GM18868 (cell line): ENCODE measurements at regions not wholly inside any gene's neighbourhood (a gene's known extent, or its start where the extent isn't known, plus 50 kb on each side); places are given as distances from the start of the nearest gene placed in this dataset.
"Not testable (repeated sequence)": the region's sequence is repeated elsewhere in the genome, so short reads cannot be mapped to it uniquely, and the experiment has no call there.

ENCODE experiments used
- ATAC-seq: cut with Tn5 transposase; IDR thresholded peaks from one replicate; pipeline ENCODE4 v1.9.1; 2021; ENCODE audit warnings: mild to moderate bottlenecking, moderate library complexity; ENCODE audit not compliant: unreplicated experiment

DNA sequence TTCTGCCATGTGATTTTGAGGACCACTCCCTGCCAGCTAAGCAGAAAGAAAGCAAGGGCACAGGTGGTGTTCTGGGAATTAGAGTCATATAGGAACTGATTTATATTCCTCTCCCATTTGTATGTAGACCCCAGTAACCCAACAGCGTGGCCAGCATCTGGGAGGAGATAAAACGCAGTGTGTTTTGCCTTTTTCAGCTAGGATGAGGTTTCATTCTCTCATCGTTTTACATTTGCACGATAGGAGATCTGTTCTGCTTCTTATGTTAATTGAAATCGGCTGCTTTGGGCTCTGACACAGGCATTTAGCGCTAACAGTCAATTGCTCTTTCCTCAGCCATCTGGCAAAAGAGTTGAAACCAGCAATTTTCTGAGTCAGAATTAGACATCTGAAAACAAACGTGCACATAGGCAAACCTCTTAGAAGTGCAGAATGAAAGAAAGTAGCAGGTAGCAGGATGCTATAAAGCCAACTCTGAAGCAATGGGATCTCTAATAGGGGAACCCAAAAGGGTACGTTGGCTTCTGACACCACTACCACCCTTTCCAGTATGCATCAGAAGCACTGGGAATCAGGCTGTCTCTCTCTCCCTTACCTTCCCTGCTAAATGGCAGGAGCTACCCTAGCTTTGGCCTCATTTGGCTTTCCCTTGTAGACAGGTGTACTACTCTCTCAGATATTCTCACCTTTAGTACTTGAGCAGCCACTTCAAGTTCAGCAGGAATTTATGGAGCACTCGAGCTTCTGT is 219.1 kb downstream of the PHLDA1 start:
- no peak for ATAC-seq

DNA sequence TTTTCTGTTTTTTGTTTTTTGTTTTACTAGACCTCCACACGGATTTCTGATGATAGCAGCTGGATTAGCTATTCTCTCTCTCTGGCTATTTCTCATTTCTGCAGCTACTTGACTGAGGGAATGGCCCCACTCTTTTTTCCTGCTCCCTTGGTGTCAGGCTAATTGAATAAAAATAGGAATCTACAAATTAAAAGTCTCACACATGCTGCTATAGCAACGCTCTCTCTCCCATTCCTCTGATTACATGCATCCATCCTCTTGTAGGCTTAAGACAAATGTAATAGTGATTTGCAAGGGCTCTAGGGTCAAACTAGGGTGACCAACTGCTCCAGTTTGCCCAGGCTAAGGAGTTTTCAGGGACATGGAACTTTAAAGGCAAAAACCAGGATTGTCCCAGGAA is 221.8 kb downstream of the PHLDA1 start:
- ATAC-seq: no peak

DNA sequence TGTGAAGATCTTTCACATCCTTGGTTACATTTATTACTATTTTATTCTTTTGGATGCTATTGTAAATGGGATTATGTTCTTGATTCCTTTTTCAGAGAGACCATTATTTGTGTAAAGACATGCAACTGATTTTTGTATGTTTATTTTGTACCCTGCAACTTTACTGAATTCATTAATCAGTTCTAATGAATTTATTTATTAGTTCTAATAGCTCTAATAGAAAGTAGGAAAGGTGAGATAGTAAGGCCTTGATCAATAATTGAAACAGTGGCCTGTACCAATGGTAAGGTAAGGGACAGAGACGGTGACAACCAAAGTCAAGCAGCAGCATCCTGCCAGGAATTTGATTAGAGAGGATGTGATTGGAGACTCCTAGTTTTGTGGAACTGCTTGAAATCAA is 224.1 kb downstream of the PHLDA1 start:
- ATAC-seq: no peak

DNA sequence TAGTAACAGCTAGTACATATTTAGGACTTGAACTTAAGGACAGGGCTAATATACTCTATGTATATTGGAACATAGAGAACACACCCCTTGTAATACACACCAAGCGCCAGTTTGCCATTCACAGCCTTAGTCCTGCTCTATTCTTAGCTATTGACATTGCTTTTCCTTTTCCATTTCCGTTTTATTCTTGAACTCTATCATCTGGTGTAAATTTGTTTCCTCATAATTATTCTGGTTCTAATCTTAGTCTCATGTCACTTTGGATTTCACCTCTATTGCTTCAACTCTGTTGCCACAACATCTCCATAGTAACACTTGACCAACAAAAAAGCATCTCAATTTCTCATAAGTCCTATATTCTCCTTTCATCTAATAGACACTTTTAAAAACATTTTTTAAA is 225.7 kb downstream of the PHLDA1 start:
- no peak for ATAC-seq

DNA sequence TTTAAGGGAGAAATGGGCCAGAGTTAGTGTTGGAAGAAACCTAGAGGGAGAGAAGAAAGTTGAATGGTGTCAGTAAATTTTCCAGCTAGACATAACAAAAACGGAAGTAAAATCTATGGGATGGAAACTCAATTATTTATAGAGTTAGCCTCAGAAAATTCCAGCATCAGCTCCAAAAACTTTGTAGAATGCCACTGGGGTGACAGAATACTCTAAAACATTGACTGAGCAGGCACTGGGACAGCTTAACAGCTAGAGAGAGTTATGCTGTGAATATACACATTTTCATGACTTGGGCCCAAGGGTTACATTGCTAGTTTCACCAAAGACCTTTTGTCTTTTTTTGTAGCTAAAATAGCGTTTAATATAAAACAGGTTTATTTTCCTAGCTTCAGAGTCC is 226.3 kb downstream of the PHLDA1 start:
- ATAC-seq: no peak

DNA sequence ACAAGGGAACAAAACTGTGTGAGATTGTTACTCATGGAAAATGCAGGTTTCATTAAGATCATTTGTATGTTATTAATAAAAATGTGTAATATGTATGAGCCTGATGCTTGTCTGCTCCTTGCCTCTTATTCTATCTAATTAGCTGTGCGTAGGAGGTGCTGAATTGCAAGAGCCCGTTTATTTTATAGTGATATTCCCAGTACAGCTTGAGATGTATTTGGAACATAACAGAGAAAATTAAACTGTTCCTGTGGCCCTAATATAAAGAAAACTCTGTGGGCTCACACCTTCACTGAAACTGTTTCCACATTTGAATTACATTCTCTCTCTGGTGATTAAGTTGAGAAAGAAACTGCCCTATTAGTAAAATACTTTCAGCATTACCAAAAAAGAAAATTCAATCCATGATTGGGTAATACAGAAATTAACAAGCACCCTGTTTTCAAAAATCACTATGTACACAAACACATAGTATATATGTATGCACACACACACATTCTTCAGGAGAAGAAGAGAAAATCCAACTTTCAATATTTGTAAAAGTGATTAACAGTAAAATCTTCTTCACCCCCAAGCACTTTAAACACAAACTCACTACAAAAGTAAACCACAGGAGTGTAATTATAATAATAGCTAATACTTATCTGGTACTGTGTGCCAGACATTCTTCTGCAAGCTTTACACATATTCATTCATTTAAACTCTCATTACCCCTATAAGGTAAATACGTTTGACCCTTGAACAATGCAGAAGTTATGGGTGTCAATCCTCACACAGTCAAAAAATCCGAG is 233.2 kb downstream of the PHLDA1 start:
- no peak for ATAC-seq

DNA sequence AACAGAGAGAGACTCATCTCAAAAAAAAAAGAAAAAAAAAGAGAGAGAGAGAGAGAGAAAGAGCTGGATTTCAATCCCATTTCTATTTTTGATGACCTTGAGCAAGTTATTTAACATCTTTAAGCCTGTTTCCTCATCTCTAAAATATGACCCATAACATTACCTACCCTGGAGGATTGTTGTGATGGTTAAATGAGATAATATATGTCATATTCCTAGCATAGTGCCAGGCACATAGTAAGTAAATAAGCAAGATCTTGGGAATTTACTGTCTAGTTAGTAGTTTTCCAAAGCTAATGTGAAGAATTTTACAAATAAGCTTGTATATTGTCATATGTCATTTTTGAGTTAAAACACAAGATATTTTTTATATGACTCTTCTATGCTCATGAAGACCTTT is 236.5 kb downstream of the PHLDA1 start:
- ATAC-seq: no peak

DNA sequence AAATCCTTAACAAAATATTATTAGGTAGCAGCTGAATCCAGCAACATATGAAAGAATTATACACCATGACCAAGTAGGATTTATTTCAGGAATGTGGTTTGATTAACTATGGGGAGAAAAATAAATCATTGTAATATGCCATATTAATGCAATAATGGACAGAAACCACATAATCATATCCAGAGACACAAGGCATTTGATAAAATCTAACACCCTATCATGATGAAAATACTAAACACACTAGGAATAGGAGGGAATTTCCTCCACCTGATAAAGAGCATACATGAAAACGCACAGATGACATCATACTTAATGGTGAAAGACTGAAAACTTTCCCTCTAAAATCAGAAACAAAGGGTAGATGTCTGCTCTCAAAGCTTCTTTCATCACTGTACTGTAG is 238.9 kb downstream of the PHLDA1 start:
- peak; percentile 88 for ATAC-seq

DNA sequence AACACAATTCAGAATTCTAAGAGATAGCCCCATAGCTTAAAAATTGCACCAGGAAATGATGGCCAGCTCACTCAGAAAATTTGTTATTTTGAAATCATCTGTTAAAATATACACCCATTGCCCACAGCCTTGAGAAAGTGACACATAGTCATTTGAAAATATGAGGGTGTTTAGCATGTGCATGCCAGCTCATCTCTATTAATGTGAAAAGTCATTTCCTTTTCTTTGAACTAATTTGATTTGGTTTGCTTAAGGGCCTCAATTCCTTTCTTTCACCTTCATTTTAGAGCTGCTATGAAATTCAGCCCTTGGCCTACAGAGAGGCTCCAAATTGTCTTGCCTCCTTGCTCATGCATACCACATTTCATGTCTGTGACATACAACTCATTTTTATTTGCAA is 241.4 kb downstream of the PHLDA1 start:
- no peak for ATAC-seq

DNA sequence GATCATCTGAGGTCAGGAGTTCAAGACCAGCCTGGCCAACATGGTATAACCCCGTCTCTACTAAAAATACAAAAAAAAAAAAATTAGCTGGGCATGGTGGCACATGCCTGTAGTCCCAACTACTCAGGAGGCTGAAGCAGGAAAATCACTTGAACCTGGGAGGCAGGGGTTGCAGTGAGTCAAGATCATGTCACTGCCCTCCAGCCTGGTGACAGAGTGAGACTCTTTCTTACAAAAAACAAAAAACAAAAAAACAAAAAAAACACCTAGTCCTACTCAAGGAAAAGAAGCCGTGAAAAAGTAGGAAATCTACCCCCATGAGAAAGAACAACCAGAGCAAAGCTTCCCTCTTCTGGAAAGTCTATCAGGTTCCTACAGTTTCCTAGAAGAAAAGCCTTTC is 244.4 kb downstream of the PHLDA1 start:
- not testable (repeated sequence) for ATAC-seq

DNA sequence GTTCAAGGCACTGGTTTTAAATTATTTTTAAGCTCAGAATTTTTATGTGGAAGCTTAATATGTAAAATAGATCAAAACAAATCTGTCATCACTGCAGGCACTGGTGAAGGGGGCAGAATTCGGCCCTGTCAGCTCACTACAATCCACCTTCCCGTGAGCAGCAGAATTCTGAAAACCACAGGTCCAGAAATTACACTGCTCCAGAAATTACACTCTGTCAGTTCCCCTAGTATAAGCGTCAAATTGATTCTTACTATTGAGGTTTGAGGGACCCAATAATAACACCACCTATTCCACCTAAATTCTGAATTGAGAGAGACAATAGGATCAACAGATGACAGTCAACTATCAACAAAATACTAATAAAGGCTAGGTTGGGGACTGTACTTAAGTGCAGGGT is 245.5 kb downstream of the PHLDA1 start:
- no peak for ATAC-seq

DNA sequence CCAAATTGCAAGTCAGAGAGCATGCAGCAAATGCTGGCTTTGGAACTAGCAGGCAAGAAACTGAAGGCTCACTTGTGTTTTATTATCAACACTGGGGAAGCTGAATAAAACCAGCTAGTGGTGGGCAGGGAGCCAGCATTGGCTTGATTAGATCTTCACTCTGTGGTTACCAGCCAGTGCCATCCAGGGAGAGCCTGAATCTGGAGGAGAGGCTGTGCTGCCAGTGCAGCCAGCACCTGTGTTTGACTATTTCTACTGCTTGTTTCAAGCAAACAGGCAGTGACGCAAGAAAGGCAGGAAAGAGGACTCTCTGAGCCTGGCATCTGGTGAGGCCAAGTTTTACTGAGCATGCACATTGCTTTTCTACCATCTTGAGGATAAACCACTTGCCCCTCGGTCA is 247.0 kb downstream of the PHLDA1 start:
- ATAC-seq: no peak

DNA sequence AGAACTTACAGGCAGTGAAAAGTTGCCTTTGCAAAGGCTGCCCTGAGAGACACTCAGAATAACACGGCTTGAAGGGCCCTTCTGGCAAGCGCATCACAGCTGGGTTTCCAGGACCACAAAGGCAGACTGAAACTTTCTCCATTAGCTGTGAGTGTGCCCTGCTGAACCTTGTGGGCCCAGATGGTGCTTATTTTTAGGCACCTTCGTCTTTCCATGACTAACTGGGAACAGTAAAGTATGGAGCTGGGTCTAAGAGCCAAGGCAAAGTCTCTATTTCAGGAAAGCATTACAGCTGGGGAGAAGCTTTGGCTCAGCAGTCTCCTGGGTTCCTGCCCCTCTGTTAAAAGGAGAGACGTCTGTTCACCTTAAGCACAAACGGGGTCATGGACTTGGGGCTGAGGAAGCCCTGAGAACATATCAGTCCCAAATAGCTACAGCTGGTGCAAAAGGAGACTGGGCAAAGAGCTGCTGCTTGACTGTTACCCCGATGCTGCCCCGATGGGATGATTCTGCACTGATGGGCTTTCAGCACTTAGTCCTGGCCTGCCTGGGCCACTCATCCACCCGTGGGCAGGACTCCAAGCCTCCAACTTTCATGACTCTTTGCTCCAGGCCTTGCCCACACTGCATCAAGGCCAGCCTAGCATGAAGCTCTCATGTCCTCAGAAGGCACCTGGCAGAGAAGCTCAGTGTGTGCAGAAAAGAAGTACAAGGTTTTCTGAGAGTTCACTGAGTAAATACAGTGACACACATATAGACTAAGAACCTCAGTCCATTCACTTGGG is 248.3 kb downstream of the PHLDA1 start:
- ATAC-seq: no peak

DNA sequence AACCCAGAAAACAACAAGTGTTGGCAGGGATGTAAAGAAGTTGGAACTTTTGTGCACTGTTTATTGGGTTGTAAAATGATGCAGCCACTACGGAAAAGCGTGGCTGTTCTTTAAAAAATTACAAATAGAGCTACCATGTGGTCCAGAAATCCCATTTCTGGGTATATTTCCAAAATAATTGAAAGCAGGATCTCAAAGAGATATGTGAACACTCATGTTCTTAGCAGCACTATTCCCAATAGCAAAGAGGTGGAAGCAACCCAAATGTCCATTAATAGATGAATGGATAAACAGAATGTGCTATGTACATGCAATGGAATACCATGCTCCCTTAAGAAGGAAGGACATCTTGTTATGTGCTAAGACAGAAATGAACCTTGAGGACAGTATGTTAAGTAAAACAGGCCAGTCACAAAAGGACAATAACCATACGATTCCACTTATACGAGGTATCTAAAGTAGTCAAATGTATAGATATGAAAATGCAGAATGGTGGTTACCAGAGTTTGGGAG is 249.5 kb downstream of the PHLDA1 start:
- no peak for ATAC-seq

DNA sequence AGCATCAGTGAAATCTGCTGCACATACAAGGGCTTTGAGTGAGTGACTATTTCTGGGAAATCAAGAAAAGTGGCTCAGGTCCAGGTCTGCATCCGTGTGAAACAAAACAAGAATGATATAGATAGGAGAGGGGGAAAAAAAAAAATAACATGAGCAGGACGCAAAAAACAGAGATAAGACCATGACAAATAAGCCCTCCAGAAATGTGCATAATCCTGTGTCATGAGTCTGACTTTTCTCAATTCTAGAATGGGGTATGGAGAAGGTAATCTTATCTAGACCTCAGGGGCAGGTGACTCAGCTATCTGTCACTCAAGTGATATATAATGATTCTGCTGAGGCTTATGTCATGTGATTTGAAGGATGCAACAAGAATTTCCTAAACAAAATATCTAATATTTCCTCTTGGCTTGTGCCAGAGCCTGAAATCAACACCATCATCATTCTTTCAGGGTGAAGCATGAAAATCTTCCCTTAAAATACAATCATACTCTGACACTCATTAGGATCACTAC is 250.0 kb downstream of the PHLDA1 start:
- no peak for ATAC-seq

DNA sequence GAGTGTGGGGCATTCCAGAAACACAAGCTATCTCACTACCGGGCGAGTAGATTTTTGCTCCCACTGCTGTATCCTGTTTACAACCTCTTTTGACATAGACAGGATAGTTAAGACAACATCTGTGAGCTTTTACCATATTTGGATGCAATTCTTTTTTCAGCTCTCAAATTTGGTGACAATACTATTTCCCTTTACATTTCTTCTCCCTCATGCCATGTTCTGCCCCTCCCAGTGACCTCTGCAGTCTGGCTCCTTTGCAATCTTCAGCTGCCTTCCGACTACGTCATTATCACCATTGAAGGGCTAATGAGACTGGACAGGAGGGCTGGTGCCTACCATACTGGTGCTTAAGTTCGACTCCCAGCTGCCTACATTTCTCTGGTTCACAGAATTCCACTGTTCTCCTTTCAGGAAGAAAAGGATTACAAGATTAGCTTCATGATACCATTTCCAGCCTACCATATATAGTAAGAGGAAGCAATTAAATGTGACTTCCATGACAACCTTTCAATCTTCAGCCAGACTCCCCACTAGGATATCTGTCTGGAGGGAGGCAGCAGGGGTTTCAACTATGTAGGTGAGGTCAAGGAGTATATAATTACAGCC is 251.6 kb downstream of the PHLDA1 start:
- ATAC-seq: no peak

DNA sequence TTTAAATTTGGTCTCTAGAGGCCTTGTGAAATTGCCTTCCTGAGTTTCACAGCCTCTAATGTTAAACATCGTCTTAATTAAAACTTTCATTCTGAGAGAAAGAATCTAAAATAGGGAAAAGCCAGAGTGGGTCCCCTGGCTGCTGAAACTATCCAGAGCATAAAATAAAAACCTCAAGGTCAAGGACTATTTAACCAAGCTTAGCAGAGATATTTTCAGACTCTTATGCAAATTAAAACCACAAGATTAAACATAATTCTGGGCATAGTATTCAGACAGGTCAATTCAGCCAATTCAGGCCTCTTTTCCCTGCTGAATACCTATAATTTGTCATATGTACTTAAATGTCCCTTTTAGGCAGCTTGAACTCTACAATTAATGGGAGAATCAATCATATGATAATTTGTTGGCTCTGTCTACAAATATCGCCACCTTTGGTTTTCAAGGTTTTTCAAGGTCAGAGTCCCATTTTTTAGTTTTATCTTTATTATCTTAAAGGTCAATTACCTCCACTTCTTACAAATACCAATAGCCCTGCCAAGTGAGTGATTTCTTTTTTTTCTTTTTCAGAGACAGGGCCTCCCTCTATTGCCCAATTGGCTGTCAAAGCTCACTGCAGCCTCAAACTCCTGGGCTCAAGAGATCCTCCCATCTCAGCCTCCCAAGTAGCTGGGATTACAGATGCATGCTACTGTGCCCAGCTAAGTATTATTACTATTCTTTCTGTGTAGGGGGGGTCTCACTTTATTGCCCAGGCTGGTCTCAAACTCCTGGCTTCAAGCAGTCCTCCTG is 257.1 kb downstream of the PHLDA1 start:
- peak; percentile 70 for ATAC-seq

DNA sequence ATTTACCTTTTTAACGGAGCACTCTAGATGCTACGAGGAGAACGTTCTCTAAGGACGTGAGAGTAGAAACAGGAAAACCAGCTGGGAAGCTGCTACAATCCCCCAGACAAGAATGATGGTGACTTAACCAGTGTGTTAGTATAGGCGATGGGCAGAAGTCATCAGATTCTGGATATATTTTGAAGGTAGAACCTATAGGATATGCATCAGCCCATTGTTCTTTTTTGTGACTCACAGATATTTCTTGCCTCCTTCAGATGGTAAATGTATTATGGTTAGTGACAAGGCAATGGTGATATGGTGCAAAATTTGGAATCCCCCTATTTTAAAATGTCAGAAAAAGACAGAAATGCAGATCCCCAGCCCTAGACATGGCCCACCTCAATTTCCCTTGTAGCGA is 258.2 kb downstream of the PHLDA1 start:
- ATAC-seq: no peak

DNA sequence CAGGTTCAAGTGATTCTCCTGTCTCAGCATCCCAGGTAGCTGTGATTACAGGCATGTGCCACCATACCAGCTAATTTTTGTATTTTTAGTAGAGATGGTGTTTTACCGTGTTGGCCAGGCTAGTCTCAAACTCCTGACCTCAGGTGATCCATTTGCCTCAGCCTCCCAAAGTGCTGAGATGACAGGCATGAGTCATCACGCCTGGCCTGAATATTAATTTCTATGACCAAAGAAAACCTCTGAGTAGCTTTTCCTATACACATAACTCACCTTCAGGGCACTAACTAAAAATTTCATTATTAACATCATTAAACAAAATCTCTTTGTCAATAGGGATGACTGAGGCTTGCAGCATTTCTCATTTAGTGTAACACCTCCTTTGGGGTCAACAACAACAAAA is 259.6 kb upstream of the KRR1 start:
- no peak for ATAC-seq

DNA sequence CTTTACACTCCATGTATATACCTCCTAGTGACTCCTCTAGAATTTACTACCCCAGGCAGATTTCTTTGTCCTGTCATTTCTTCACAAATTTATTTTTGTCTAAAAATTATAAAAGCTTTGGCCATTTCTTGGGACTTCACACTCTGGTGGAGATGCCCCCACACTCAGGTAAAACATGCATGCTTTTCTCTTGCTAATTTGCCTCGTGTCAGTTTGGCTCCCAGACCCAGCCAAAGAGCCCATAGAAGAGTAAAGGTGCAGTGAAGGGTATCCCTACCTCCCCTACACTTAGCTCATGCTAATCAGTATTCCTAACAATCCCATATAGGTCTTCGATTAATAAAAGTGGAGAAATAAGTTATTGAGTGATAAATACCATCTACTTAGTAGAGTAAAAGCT is 256.5 kb upstream of the KRR1 start:
- ATAC-seq: no peak
